GM12891 (cell line): ENCODE measurements at regions not wholly inside any gene's neighbourhood (a gene's known extent, or its start where the extent isn't known, plus 50 kb on each side); places are given as distances from the start of the nearest gene placed in this dataset.

Experiments
- DNase-seq: peaks from one replicate; pipeline ENCODE4 v3.0.0; 2011; ENCODE audit warnings: low spot score; ENCODE audit not compliant: insufficient read length
- FAIRE-seq: peaks from 2 replicates; lab custom pipeline; 2011; peaks lifted over from hg19 to GRCh38; lab: Jason Lieb, UNC
- PAX5 ChIP-seq: IDR thresholded peaks from 2 replicates; pipeline ENCODE4 v1.6.1; 2011; ENCODE audit warnings: low read length, moderate library complexity, mild to moderate bottlenecking; ENCODE audit not compliant: insufficient read depth, severe bottlenecking
- POLR2A ChIP-seq: IDR thresholded peaks from 2 replicates; pipeline ENCODE4 v1.6.1; 2011; ENCODE audit warnings: low read depth, low read length, control low read depth
- POLR2AphosphoS5 ChIP-seq: IDR thresholded peaks from 2 replicates; pipeline ENCODE4 v1.6.1; 2011; ENCODE audit warnings: low read depth, low read length, control low read depth
- POU2F2 ChIP-seq: IDR thresholded peaks from 2 replicates; pipeline ENCODE4 v1.6.1; 2011; ENCODE audit warnings: low read depth, mild to moderate bottlenecking, control low read depth, low read length, moderate library complexity
- SPI1 ChIP-seq: IDR thresholded peaks from 2 replicates; pipeline ENCODE4 v1.6.1; 2011; ENCODE audit warnings: low read depth, low read length, control low read depth
- TAF1 ChIP-seq: IDR thresholded peaks from 2 replicates; pipeline ENCODE4 v1.6.1; 2011; ENCODE audit warnings: low read depth, low read length, control low read depth

DNA sequence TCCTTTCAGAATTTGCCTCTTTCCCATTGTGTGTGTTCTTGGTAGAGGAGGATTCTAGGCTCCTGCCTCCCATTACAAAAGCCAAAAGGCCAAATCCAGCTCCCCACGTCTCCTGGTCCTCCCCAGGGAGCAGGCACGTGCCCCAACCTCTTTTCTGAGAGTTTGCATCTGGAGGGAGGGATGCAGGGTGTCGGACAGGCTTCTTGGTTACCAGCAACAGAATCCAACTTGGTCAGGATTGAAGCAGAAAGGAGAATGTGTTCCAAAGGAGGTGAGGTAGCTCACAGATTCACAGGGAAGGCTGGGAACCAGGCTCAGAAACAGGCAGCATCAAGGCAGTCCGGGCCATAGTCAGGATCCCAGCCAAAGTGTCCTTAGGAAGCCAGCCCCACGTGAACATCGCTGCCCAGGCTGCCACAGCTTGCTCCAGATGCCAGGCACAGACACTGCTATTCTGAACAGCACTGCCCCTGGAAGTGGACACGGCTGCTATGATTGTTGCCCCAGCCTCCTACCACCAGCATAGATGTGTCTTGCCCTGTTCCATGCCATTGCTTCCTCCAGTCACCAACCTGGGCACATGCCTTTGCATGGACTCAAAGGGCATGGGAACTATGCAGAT lies 264.2 kb upstream of the ZMIZ1 start:
- TF ChIP-seq TAF1 (no peak), PAX5 (no peak), POLR2AphosphoS5 (no peak), SPI1 (no peak), POU2F2 (no peak), POLR2A (no peak)
- no peak for FAIRE-seq

DNA sequence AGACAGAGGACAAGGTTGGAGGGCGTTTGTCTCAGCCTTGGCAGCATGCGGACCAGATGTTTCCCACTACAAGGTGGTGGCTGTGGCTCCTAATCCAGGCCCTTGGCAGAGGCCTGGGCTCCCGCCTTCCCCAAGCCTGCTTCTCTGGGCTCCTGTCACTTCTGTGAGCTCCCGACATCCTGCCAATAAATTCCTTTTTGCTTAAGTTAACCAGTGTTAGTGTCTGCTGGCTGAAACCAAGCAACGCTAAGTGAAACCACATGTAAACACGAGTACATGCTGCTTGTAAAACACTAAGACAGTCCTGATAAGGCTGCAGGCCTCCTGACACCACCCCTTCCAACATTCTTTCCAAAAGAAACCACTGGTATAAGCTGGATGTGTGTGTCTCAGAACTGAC lies 263.6 kb upstream of the ZMIZ1 start:
- no peak for TF ChIP-seq POU2F2
- no peak for TF ChIP-seq POLR2AphosphoS5
- no peak for TF ChIP-seq SPI1
- no peak for DNase-seq
- FAIRE-seq = no peak

More for the DNA sequence above, 264.2 kb upstream of the ZMIZ1 start:
- DNase-seq = no peak

DNA sequence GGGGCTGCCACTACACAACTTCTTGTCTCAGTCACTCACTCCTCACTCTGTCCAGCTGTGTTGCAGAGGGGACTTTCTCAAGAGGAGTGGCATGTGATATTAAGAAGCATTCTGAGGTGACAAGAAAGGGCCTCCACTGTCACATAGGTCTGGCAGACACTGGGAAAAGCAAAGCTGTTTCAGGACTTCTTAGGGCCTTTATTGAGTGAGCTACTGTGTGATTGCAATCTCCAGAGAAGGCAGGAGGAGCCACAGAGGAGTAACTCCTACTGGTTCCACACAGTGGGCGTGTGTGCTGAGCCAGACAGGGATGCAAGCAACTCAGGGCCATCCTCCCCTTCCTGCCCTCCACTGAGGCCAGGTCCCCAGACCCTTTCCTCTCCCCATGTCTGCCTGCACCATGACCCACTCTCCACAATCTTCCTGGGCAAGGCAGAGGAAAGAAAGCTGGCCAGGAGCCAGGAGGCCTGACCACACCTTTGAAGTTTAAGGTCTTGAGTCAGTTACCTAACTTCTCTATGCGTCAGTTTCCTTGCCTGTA lies 262.0 kb upstream of the ZMIZ1 start:
- FAIRE-seq (no peak), DNase-seq (no peak)

DNA sequence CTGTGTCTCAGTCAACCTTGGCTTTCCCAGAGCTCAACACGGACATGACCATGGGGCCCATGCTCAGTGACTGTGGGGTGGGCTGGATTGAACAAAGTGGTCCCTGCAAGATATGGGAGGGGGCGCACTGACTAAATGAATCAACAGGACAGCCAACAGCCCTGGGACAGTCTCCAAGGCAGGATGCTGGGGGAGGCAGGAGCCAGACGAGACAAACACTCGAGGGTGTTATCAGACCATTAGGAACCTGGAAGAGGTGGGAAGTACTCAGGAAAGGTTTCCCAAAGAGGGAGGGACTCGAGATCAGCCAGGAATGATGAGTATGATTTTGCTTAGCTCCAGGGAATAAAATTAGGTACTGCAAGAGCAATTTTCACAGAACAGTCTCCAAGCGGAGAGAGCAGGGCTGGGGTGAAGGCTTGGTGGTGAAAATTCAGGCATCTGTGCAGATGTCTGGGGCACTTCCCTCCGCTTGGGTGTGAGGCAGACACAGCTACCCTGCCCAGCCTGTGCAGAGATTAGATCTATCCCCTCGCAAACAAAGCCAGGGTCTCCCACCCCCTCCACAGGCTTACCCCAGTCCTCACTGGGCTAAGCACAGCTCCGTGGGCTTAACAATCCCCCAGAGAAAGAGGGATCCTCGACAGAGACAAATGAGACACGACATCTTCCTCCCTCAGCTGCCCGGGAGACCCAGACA lies 261.1 kb upstream of the ZMIZ1 start:
- DNase-seq (no peak), FAIRE-seq (no peak)
- TF ChIP-seq TAF1 (no peak), SPI1 (no peak), POU2F2 (no peak), POLR2AphosphoS5 (no peak), PAX5 (no peak), POLR2A (no peak)

More for the DNA sequence above, 262.0 kb upstream of the ZMIZ1 start:
- TF ChIP-seq TAF1 (no peak), POLR2A (no peak), POU2F2 (no peak), SPI1 (no peak), POLR2AphosphoS5 (no peak), PAX5 (no peak)

DNA sequence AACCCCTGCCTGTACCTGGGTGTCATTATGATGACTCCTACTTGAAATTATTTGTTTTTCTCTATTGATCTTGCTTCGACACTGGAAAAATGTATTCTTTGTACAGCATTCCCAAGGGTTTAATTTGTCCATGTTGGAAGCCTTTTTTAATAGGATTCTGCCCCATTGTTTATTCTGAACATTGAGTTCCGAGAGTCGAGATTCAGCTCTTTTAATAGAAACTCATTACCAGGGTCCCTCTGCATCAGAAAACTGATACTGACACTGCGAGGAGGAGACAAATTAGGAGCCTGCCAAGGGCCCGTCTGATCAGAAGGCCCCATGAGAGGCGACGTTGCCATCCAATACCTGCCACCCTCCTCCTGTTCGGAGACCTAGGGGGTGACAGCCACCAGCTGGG lies 260.5 kb upstream of the ZMIZ1 start:
- no peak for TF ChIP-seq POU2F2
- TF ChIP-seq POLR2AphosphoS5 = no peak
- TF ChIP-seq POLR2A = no peak
- no peak for TF ChIP-seq PAX5
- no peak for TF ChIP-seq SPI1
- TF ChIP-seq TAF1 = no peak
- FAIRE-seq (no peak), DNase-seq (no peak)

DNA sequence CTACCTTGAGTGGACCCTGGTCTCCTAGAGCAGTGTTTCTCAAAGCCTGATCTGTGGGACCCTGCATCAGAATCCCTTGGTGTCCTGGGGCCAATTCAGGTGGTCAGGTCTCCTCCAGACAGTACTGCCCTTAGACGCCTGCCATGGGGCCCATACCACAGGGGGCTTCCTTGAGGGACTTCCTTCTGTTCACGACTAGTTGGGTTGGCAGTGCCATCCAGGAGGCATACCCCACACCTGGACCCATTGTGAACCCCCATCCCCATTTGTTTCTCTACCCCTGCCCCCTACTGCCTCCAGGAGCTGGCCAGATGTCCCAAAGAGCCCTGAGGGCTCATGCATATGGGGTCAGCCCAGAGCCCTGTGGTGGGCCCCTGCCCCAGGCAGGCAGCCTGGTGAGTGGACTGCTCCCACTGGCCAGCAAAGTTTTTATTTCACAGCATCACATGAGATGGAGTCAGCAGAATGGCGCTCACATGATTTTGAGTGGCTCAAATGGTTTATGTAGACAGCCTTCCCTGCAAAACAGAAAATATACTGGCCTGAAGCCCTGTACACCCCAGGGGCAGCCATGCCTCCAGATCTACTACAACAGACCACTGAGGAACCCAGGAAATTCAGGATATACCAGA lies 259.9 kb upstream of the ZMIZ1 start:
- TF ChIP-seq SPI1 (no peak), POU2F2 (no peak), POLR2AphosphoS5 (no peak), TAF1 (no peak), PAX5 (no peak), POLR2A (no peak)
- FAIRE-seq = no peak
- DNase-seq = no peak

DNA sequence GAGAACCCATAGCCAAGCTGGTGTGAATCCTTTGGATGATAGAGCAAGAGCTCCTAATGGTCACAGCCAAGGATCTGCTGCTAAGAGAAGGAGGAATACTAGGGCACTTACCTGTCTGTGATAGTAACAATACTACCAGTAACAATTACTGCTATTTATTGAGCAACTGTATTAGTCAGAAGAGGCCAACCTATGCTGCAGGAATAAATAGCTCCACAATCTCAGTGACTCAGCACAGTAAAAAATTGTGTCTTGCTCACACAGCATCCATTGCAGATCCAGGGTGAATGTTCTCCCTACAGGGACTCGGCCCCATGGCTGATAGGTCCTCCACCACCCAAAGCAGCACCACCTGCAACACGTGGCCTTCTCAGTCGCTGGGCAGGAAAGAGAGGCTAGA lies 257.6 kb upstream of the ZMIZ1 start:
- no peak for TF ChIP-seq TAF1
- no peak for TF ChIP-seq POLR2AphosphoS5
- TF ChIP-seq POU2F2 = no peak
- no peak for TF ChIP-seq SPI1
- TF ChIP-seq PAX5 = no peak
- no peak for TF ChIP-seq POLR2A
- FAIRE-seq (no peak), DNase-seq (no peak)

DNA sequence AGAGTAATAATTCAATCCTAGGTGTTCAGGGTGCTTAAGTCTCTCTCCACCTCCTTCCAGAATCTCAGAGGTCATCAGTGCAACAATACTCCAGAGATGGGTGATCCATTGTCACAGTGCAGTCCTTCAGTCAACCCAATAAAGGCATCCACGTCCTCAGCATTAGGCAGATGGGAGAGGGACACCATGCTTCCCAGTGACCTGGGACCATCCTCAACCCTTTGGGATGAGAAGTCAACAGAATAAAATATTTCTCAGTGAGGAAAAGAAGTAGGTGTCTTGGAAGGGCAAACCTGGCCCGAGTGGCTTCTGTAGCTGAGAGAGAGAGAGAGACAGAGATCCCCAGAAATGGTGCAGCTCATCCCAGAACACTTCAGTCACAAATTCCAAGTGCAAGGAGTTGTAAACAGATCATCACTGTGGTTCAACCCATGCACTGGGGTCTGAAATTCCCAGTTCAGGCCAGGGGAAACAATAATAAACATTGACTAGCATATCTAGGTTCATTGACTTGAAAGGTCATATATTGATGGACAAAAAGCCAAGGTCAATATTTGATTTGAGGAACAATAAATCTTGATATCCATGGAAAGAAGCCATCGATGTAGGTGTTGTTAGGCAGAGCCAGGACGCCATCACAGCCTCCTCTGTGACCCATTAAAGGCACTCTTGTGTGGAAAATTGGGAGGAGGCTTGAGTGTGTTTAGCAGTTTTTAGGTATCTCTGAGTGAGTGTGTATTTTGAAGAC lies 256.0 kb upstream of the ZMIZ1 start:
- FAIRE-seq = no peak
- DNase-seq = no peak
- TF ChIP-seq TAF1 (no peak), POLR2AphosphoS5 (no peak), POLR2A (no peak), POU2F2 (no peak), SPI1 (no peak), PAX5 (no peak)

DNA sequence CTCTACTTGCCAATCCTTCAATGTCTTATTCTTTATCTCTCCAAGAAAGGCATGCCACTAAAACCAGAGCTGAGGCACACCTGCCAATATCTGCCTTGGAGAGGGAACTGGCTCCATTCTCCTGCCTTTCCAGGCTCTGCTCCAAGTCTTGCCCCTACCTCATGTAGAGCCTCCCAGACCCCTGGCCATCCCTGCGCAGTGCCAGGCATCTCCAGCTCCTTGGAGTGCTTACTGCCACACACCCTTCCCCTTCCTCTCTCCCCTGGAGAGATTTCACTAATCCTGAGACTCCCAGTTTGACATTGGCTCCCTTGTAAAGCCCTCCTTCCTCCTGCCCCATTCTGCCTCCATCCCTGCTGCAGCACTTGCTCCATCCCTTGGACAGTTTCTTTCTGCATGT lies 255.2 kb upstream of the ZMIZ1 start:
- FAIRE-seq (no peak), DNase-seq (no peak)
- no peak for TF ChIP-seq POLR2A
- no peak for TF ChIP-seq POU2F2
- TF ChIP-seq TAF1 = no peak
- no peak for TF ChIP-seq POLR2AphosphoS5
- no peak for TF ChIP-seq PAX5
- TF ChIP-seq SPI1 = no peak
